SK-N-SH (cell line): ENCODE measurements at regions not wholly inside any gene's neighbourhood (a gene's known extent, or its start where the extent isn't known, plus 50 kb on each side); places are given as distances from the start of the nearest gene placed in this dataset.

Experiments
- CTCF ChIA-PET: fragments of 300-600, 350-600 bp; formaldehyde crosslinking; extraction: SDS; loops from one replicate; lab custom pipeline; 2021; lab: Yijun Ruan, JAX
- POLR2A ChIA-PET: fragments of 350-600 bp; sonication (Branson Sonifier 250); formaldehyde crosslinking; extraction: SDS; loops from one replicate; lab custom pipeline; 2020; ENCODE audit warnings: antibody characterized with exemption, inconsistent platforms; lab: Yijun Ruan, JAX
- DNase-seq: peaks from one replicate; pipeline ENCODE4 v3.0.0; 2012
- H2AFZ ChIP-seq: fragments of 200-600 bp; sonication (generic); 2 replicates; pipeline ENCODE4 v1.8.1; 2016; ENCODE audit warnings: antibody characterized with exemption, mild to moderate bottlenecking, low read depth
- H3F3A ChIP-seq: fragments of 200-600 bp; sonication (generic); replicated peaks from 2 replicates; pipeline ENCODE3; 2016; ENCODE audit warnings: antibody characterized with exemption, mild to moderate bottlenecking; ENCODE audit not compliant: insufficient read depth
- H3K27ac ChIP-seq, 2 experiments: fragments of 200-500 bp in 1 of 2; fragments of 200-600 bp in 1 of 2; sonication (Bioruptor generic) in 1 of 2; sonication (generic), shearing (Covaris generic) in 1 of 2; 2 replicates each; pipeline versions ENCODE4 v1.5.1 to v1.6.1; 2014 to 2016; ENCODE audit warnings: low read depth in 2 of 2, inconsistent platforms in 1 of 2, low read length in 1 of 2, mild to moderate bottlenecking in 1 of 2, mixed read lengths in 1 of 2
- H3K27me3 ChIP-seq: fragments of 200-600 bp; sonication (generic), shearing (Covaris generic); 2 replicates; pipeline ENCODE4 v1.6.1; 2016; ENCODE audit warnings: mixed run types; ENCODE audit not compliant: insufficient read depth
- H3K36me3 ChIP-seq, 2 experiments: fragments of 200-500 bp in 1 of 2; fragments of 200-600 bp in 1 of 2; sonication (Bioruptor generic) in 1 of 2; sonication (generic) in 1 of 2; replicated peaks in 1 of 2; 2 replicates each; pipeline versions ENCODE3 to v1.5.1; 2014 to 2016; ENCODE audit warnings: low read length in 1 of 2, mild to moderate bottlenecking in 1 of 2; ENCODE audit not compliant: insufficient read depth in 2 of 2, control insufficient read depth in 1 of 2
- H3K4me1 ChIP-seq, 2 experiments: fragments of 200-500 bp in 1 of 2; fragments of 200-600 bp in 1 of 2; sonication (Bioruptor generic) in 1 of 2; sonication (generic), shearing (Covaris generic) in 1 of 2; 2 replicates each; pipeline versions ENCODE4 v1.5.1 to v1.6.1; 2014 to 2016; ENCODE audit warnings: low read depth in 1 of 2, low read length in 1 of 2, mixed run types in 1 of 2; ENCODE audit not compliant: insufficient read depth in 2 of 2, control insufficient read depth in 1 of 2
- H3K4me2 ChIP-seq: fragments of 200-600 bp; sonication (generic), shearing (Covaris generic); 2 replicates; pipeline ENCODE4 v1.6.1; 2017; ENCODE audit warnings: mixed run types
- H3K4me3 ChIP-seq, 2 experiments: fragments of 200-500 bp in 1 of 2; fragments of 200-600 bp in 1 of 2; sonication (Bioruptor generic) in 1 of 2; sonication (generic), shearing (Covaris generic) in 1 of 2; 2 replicates each; pipeline versions ENCODE4 v1.5.1 to v1.8.1; 2014 to 2016; ENCODE audit warnings: low read depth in 2 of 2, inconsistent platforms in 1 of 2, low read length in 1 of 2, mild to moderate bottlenecking in 1 of 2, mixed read lengths in 1 of 2, moderate library complexity in 1 of 2
- H3K79me2 ChIP-seq: fragments of 200-600 bp; sonication (generic); 2 replicates; pipeline ENCODE4 v1.8.1; 2017; ENCODE audit warnings: mild to moderate bottlenecking; ENCODE audit not compliant: insufficient read depth
- H3K9ac ChIP-seq: fragments of 200-600 bp; sonication (generic); 2 replicates; pipeline ENCODE4 v1.6.1; 2017; ENCODE audit warnings: mixed run types
- H3K9me2 ChIP-seq: fragments of 200-600 bp; sonication (generic); 2 replicates; pipeline ENCODE4 v1.6.1; 2017; ENCODE audit warnings: mixed run types
- H3K9me3 ChIP-seq: fragments of 200-600 bp; sonication (generic); 2 replicates; pipeline ENCODE4 v1.6.1; 2017; ENCODE audit warnings: mixed run types, mild to moderate bottlenecking, moderate library complexity
- H4K20me1 ChIP-seq: fragments of 200-600 bp; sonication (generic); 2 replicates; pipeline ENCODE4 v1.6.1; 2017; ENCODE audit warnings: mild to moderate bottlenecking, mixed run types; ENCODE audit not compliant: insufficient read depth
- CHD2 ChIP-seq: fragments of 150-350 bp; IDR thresholded peaks from 2 replicates; pipeline ENCODE4 v1.6.1; 2018; ENCODE audit warnings: low read length; ENCODE audit not compliant: partially characterized antibody
- CTCF ChIP-seq: fragments of 200-600 bp; sonication (generic); IDR thresholded peaks from 2 replicates; pipeline ENCODE4 v1.6.1; 2017; ENCODE audit warnings: antibody characterized with exemption, mild to moderate bottlenecking, moderate library complexity
- EZH2phosphoT487 ChIP-seq: fragments of 200-600 bp; sonication (generic); IDR thresholded peaks from 2 replicates; pipeline ENCODE4 v1.6.1; 2017; ENCODE audit warnings: low read depth, mixed run types, mild to moderate bottlenecking, antibody characterized with exemption, moderate library complexity, borderline replicate concordance
- FOXJ3 ChIP-seq: sonication (generic); formaldehyde crosslinking; IDR thresholded peaks from 2 replicates; pipeline ENCODE4 v1.5.1; 2020; ENCODE audit warnings: mild to moderate bottlenecking, missing genetic modification reagents
- GABPA ChIP-seq: IDR thresholded peaks from 2 replicates; pipeline ENCODE4 v1.4.0; 2012; ENCODE audit warnings: low read depth, mild to moderate bottlenecking
- JUND ChIP-seq: IDR thresholded peaks from 2 replicates; pipeline ENCODE4 v1.4.0; 2012
- MAX ChIP-seq: IDR thresholded peaks from 2 replicates; pipeline ENCODE4 v1.4.0; 2012; ENCODE audit warnings: low read depth
- NFIC ChIP-seq: IDR thresholded peaks from 2 replicates; pipeline ENCODE4 v1.4.0; 2012; ENCODE audit warnings: borderline replicate concordance
- NRF1 ChIP-seq: IDR thresholded peaks from 2 replicates; pipeline ENCODE4 v1.6.1; 2012; ENCODE audit warnings: low read depth, mild to moderate bottlenecking, low read length
- RAD21 ChIP-seq: IDR thresholded peaks from 2 replicates; pipeline ENCODE4 v1.6.1; 2012; ENCODE audit warnings: mild to moderate bottlenecking, low read length
- RCOR1 ChIP-seq: fragments of 150-350 bp; IDR thresholded peaks from 2 replicates; pipeline ENCODE4 v1.6.1; 2017; ENCODE audit warnings: antibody characterized with exemption, low read length
- REST ChIP-seq: IDR thresholded peaks from 2 replicates; pipeline ENCODE4 v1.6.1; 2012; ENCODE audit warnings: mild to moderate bottlenecking, low read depth, low read length, moderate library complexity
- RFX5 ChIP-seq: IDR thresholded peaks from 2 replicates; pipeline ENCODE4 v1.6.1; 2012; ENCODE audit warnings: mild to moderate bottlenecking, improper control_type of control experiment, low read length
- RXRA ChIP-seq: IDR thresholded peaks from 2 replicates; pipeline ENCODE4 v1.4.0; 2012; ENCODE audit warnings: low read depth, mild to moderate bottlenecking, borderline replicate concordance
- SIN3A ChIP-seq: IDR thresholded peaks from 2 replicates; pipeline ENCODE4 v1.6.1; 2012; ENCODE audit warnings: low read depth, mild to moderate bottlenecking, low read length, moderate library complexity, borderline replicate concordance
- TAF1 ChIP-seq: IDR thresholded peaks from 2 replicates; pipeline ENCODE4 v1.6.1; 2012; ENCODE audit warnings: low read depth, mild to moderate bottlenecking, low read length, moderate library complexity, borderline replicate concordance
- TCF12 ChIP-seq: IDR thresholded peaks from 2 replicates; pipeline ENCODE4 v1.4.0; 2012
- YY1 ChIP-seq: IDR thresholded peaks from 2 replicates; pipeline ENCODE4 v1.4.0; 2012; ENCODE audit warnings: low read depth, mild to moderate bottlenecking
- ZBTB33 ChIP-seq: IDR thresholded peaks from 2 replicates; pipeline ENCODE4 v1.4.0; 2012; ENCODE audit warnings: low read depth, borderline replicate concordance
- WGBS: methylation state at CpG from one replicate; pipeline ENCODE4 v1.1.6; 2017; ENCODE audit warnings: low lambda C conversion rate; 5-methylcytosine and 5-hydroxymethylcytosine counted together

GRCh38 chr4:158327525-158327924 is 117.2 kb downstream of the TMEM144 start:
- Histone ChIP-seq H3K4me3 (no peak overlapping the region), H4K20me1 (no peaks in the 10 kb centered on the region), H3K9me3 (no peaks in the 10 kb centered on the region), H3K36me3 (no peaks in the 10 kb centered on the region), H3K79me2 (no peaks in the 10 kb centered on the region), H3K9me2 (no peaks in the 10 kb centered on the region), H3K9ac (no peak overlapping the region), H3K27me3 (no peaks in the 10 kb centered on the region), H3K4me2 (no peak overlapping the region), H2AFZ (no peak overlapping the region), H3K4me1 (no peaks in the 10 kb centered on the region), H3K27ac (no peak overlapping the region), H3F3A (no peaks in the 10 kb centered on the region)
- no peak for TF ChIP-seq FOXJ3
- no peak for TF ChIP-seq TCF12
- TF ChIP-seq RFX5: no peak
- TF ChIP-seq MAX: no peak
- TF ChIP-seq RCOR1: no peak
- no peak for TF ChIP-seq EZH2phosphoT487
- no peak for TF ChIP-seq CTCF
- no peak for TF ChIP-seq SIN3A
- TF ChIP-seq NFIC: no peak
- no peak for TF ChIP-seq YY1
- TF ChIP-seq RXRA: no peak
- POLR2A ChIA-PET: no interaction called here
- 36% methylated on average over 5 of the region's 5 CpGs for WGBS
- CTCF ChIA-PET: no interaction called here
- DNase-seq: no peak

- no peaks in the 10 kb centered on the region for H3K9me2 ChIP-seq
- no peak for DNase-seq
- no peak overlapping the region for H3K9ac ChIP-seq
- no peaks in the 10 kb centered on the region for H3F3A ChIP-seq
- no peaks in the 10 kb centered on the region for H4K20me1 ChIP-seq
- no peaks in the 10 kb centered on the region for H3K27me3 ChIP-seq
- CTCF ChIA-PET: no interaction called here
- POLR2A ChIA-PET: no interaction called here
- no peak overlapping the region for H3K27ac ChIP-seq
- H3K36me3 ChIP-seq: no peaks in the 10 kb centered on the region
- no peaks in the 10 kb centered on the region for H3K9me3 ChIP-seq
- no peak overlapping the region for H3K4me2 ChIP-seq
- H3K79me2 ChIP-seq: no peaks in the 10 kb centered on the region
- H2AFZ ChIP-seq: no peak overlapping the region
- H3K4me3 ChIP-seq: no peak overlapping the region
- H3K4me1 ChIP-seq: no peaks in the 10 kb centered on the region
- TF ChIP-seq RXRA (no peak), TCF12 (no peak), YY1 (no peak), CHD2 (no peak), NRF1 (no peak), TAF1 (no peak), RFX5 (no peak), NFIC (no peak), MAX (no peak), CTCF (no peak), REST (no peak), RAD21 (no peak), ZBTB33 (no peak), JUND (no peak), GABPA (no peak)
These were observed 121.6 kb downstream of the TMEM144 start for GRCh38 chr4:158331863-158332262.
